ENCODE measurements at regions not wholly inside any gene's neighbourhood (a gene's known extent, or its start where the extent isn't known, plus 50 kb on each side); places are given as distances from the start of the nearest gene placed in this dataset.

DNA sequence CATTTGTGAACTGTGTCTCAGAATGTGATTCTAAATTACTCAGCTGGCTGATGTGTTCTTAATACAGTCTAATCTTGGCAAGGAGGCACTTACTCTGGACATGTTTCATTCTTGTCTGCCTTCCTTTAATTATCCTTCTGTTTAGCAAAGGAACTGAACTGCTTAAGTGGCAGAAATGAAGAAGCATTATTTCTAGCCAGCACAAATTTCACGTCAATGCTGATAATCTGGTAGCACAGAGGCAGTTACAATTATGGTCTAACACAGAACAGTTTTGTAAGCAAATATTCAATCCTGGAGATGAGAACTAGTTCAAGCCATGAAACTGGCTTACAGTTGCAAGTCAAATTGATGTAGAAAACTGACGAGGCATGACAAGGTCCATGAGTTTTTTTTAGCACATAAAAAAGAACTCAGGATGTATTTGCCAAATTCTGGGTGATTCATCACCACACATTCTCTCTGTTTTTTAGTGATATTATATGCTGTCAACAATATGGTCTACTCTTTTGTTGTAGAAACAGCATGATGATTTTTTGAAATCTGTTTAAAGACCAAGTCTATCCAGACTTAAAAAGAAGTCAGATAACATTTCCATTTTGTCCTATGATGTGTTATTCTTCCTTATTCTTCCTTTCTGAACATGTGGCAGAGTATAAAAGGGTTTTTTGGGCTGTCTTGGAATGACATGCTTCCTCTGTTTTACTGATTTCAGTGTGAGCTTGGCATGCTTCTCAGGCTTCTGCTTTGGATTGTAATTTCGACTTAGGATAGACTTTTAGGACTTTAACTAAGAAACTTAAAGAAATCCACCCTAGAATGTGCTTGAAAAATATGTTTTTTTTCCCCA is 154.8 kb downstream of the DNAJB9 start:
- TF ChIP-seq, protein P1, sequence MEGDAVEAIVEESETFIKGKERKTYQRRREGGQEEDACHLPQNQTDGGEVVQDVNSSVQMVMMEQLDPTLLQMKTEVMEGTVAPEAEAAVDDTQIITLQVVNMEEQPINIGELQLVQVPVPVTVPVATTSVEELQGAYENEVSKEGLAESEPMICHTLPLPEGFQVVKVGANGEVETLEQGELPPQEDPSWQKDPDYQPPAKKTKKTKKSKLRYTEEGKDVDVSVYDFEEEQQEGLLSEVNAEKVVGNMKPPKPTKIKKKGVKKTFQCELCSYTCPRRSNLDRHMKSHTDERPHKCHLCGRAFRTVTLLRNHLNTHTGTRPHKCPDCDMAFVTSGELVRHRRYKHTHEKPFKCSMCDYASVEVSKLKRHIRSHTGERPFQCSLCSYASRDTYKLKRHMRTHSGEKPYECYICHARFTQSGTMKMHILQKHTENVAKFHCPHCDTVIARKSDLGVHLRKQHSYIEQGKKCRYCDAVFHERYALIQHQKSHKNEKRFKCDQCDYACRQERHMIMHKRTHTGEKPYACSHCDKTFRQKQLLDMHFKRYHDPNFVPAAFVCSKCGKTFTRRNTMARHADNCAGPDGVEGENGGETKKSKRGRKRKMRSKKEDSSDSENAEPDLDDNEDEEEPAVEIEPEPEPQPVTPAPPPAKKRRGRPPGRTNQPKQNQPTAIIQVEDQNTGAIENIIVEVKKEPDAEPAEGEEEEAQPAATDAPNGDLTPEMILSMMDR (IDR thresholded peaks at IDR 0.05; ENCODE audit: extremely low read depth, low read depth, low read length), result no peak
- no peak for DNase-seq (ENCODE audit: insufficient read length, low spot score, missing footprints)
- Histone ChIP-seq H3K27me3 (ENCODE audit: insufficient read depth, low read length) (no peaks in the 10 kb centered on the region), H2AFZ (ENCODE audit: low read length) (peak overlapping the region; percentile 37), H3K4me2 (ENCODE audit: insufficient read depth, low read length) (peak overlapping the region; percentile 51), H3K9me3 (ENCODE audit: low read depth, low read length) (no peaks in the 10 kb centered on the region), H3K27ac (ENCODE audit: low read depth, low read length) (peak overlapping the region; percentile 8), H3K36me3 (ENCODE audit: insufficient read depth, low read length) (no peaks in the 10 kb centered on the region), H4K20me1 (ENCODE audit: insufficient read depth, low read length) (no peaks in the 10 kb centered on the region), H3K79me2 (ENCODE audit: insufficient read depth, low read length) (no peaks in the 10 kb centered on the region), H3K4me1 (ENCODE audit: insufficient read depth, low read length) (peaks cover 4% of the 10 kb centered on the region), H3K4me3 (ENCODE audit: insufficient read depth, low read length) (no peak overlapping the region)

DNA sequence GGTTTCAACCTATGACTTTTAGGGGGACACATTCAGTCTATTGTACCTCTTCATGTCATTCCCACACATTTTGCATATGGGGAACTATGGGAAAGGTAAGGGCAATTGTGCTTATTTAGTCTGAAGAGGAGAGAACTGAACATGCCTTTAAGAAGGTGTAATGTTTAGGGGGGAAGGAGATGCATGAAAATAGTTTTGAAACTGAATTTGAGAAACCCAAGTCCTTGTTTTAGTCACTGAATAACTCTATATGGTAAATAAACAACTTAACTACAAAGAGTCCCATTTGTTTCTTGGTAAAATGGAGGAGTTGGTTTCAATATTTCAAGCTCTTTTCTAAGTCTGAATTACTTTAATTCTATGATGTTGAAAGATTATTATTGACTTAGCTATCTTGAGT is 166.1 kb downstream of the DNAJB9 start:
- Histone ChIP-seq H3K27me3 (ENCODE audit: insufficient read depth, low read length) (no peaks in the 10 kb centered on the region), H4K20me1 (ENCODE audit: insufficient read depth, low read length) (no peaks in the 10 kb centered on the region), H3K79me2 (ENCODE audit: insufficient read depth, low read length) (no peaks in the 10 kb centered on the region), H3K27ac (ENCODE audit: low read depth, low read length) (no peak overlapping the region), H3K9me3 (ENCODE audit: low read depth, low read length) (no peaks in the 10 kb centered on the region), H3K4me1 (ENCODE audit: insufficient read depth, low read length) (no peaks in the 10 kb centered on the region), H3K36me3 (ENCODE audit: insufficient read depth, low read length) (no peaks in the 10 kb centered on the region), H3K4me2 (ENCODE audit: insufficient read depth, low read length) (no peak overlapping the region), H2AFZ (ENCODE audit: low read length) (no peak overlapping the region), H3K4me3 (ENCODE audit: insufficient read depth, low read length) (no peak overlapping the region)
- TF ChIP-seq, protein P1 (IDR thresholded peaks at IDR 0.05; ENCODE audit: extremely low read depth, low read depth, low read length), result no peak
- no peak for DNase-seq (ENCODE audit: insufficient read length, low spot score, missing footprints)

DNA sequence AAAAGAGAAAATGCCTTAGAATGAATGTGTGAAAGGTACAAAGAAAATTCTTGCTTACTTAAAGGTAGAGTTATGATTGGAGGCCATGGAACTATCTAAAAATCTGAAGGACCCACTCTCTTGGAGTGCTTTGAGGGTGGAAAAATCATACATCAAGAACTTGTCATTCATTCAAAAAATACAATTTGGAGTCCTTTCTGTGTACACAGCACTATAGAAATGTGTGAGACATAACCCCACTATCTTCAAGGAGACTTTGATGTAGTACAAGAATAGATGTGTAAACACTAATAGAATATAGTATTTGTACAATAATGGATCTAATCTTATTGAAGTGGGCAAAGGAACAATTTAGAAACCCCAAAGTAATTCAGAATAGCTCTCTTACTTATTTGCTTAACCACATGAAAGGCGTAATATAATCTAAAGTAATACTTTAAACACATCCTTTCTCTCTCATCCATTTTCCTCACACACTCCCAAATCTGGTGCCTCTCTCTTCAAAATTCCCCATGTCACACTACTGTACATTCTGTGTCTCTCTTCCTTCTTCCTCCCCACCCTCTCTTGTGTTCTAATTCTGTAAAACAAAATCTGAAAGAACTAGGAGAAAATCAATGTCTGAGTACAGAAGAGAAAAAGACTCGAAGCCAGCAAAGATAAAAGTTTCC is 166.7 kb downstream of the DNAJB9 start:
- Histone ChIP-seq H4K20me1 (ENCODE audit: insufficient read depth, low read length) (no peaks in the 10 kb centered on the region), H3K9me3 (ENCODE audit: low read depth, low read length) (no peaks in the 10 kb centered on the region), H2AFZ (ENCODE audit: low read length) (no peak overlapping the region), H3K4me2 (ENCODE audit: insufficient read depth, low read length) (no peak overlapping the region), H3K36me3 (ENCODE audit: insufficient read depth, low read length) (no peaks in the 10 kb centered on the region), H3K79me2 (ENCODE audit: insufficient read depth, low read length) (no peaks in the 10 kb centered on the region), H3K27me3 (ENCODE audit: insufficient read depth, low read length) (no peaks in the 10 kb centered on the region), H3K4me1 (ENCODE audit: insufficient read depth, low read length) (no peaks in the 10 kb centered on the region), H3K4me3 (ENCODE audit: insufficient read depth, low read length) (no peak overlapping the region), H3K27ac (ENCODE audit: low read depth, low read length) (no peak overlapping the region)
- TF ChIP-seq, protein P1 (IDR thresholded peaks at IDR 0.05; ENCODE audit: extremely low read depth, low read depth, low read length), result no peak
- no peak for DNase-seq (ENCODE audit: insufficient read length, low spot score, missing footprints)
